KMS-11 (cell line): ENCODE measurements at regions not wholly inside any gene's neighbourhood (a gene's known extent, or its start where the extent isn't known, plus 50 kb on each side); places are given as distances from the start of the nearest gene placed in this dataset.

Experiments
- H2AFZ ChIP-seq: fragments of 200-600 bp; sonication (generic); 2 replicates; pipeline ENCODE4 v1.6.1; 2016; ENCODE audit warnings: antibody characterized with exemption, mixed run types, low read depth
- H3K27ac ChIP-seq: fragments of 200-600 bp; sonication (generic); 2 replicates; pipeline ENCODE4 v1.6.1; 2016; ENCODE audit warnings: mild to moderate bottlenecking, mixed run types
- H3K27me3 ChIP-seq: fragments of 200-600 bp; sonication (generic); 2 replicates; pipeline ENCODE4 v1.6.1; 2017; ENCODE audit warnings: mild to moderate bottlenecking, low read depth, mixed run types, moderate library complexity; ENCODE audit not compliant: insufficient read depth
- H3K36me3 ChIP-seq: fragments of 200-600 bp; sonication (generic); 2 replicates; pipeline ENCODE4 v1.6.1; 2017; ENCODE audit warnings: mild to moderate bottlenecking, mixed run types; ENCODE audit not compliant: insufficient read depth
- H3K4me1 ChIP-seq: fragments of 200-600 bp; sonication (generic); 2 replicates; pipeline ENCODE4 v1.6.1; 2016; ENCODE audit warnings: mild to moderate bottlenecking, low read depth, mixed run types; ENCODE audit not compliant: poor library complexity, severe bottlenecking
- H3K4me2 ChIP-seq: fragments of 200-600 bp; sonication (generic); 2 replicates; pipeline ENCODE4 v1.7.0; 2016; ENCODE audit warnings: mild to moderate bottlenecking, mixed run types
- H3K4me3 ChIP-seq: fragments of 200-600 bp; sonication (generic); IDR thresholded peaks from 2 replicates; pipeline ENCODE4 v1.6.1; 2017; ENCODE audit warnings: low read depth, low read length, mixed read lengths; ENCODE audit not compliant: insufficient read depth
- H3K79me2 ChIP-seq: fragments of 200-600 bp; sonication (generic); 2 replicates; pipeline ENCODE4 v1.6.1; 2016; ENCODE audit warnings: low read depth, mixed run types; ENCODE audit not compliant: insufficient read depth
- H3K9ac ChIP-seq: fragments of 200-600 bp; sonication (generic); 2 replicates; pipeline ENCODE4 v1.6.1; 2016; ENCODE audit warnings: mild to moderate bottlenecking, mixed run types
- H4K20me1 ChIP-seq: fragments of 200-600 bp; sonication (generic); 2 replicates; pipeline ENCODE4 v1.6.1; 2016; ENCODE audit warnings: mild to moderate bottlenecking, mixed run types; ENCODE audit not compliant: insufficient read depth
- CTCF ChIP-seq: fragments of 200-600 bp; sonication (generic); conservative IDR thresholded peaks from 2 replicates; pipeline ENCODE4 v1.6.1; 2017; ENCODE audit warnings: low read depth, mild to moderate bottlenecking, antibody characterized with exemption, low read length, moderate library complexity, mixed read lengths

GRCh38 chr21:40972151-40972550 is 125.2 kb upstream of the DSCAM start:
- Histone ChIP-seq H3K4me1 (no peaks in the 10 kb centered on the region), H2AFZ (no peak overlapping the region), H3K79me2 (no peaks in the 10 kb centered on the region), H3K27me3 (no peaks in the 10 kb centered on the region), H3K36me3 (no peaks in the 10 kb centered on the region), H4K20me1 (no peaks in the 10 kb centered on the region), H3K4me2 (no peak overlapping the region), H3K9ac (no peak overlapping the region), H3K4me3 (no peak overlapping the region), H3K27ac (no peak overlapping the region)
- no peak for TF ChIP-seq CTCF

- no peak for TF ChIP-seq CTCF
- Histone ChIP-seq H3K27me3 (no peaks in the 10 kb centered on the region), H3K36me3 (no peaks in the 10 kb centered on the region), H3K4me1 (no peaks in the 10 kb centered on the region), H3K27ac (no peak overlapping the region), H4K20me1 (no peaks in the 10 kb centered on the region), H2AFZ (no peak overlapping the region), H3K9ac (no peak overlapping the region), H3K79me2 (no peaks in the 10 kb centered on the region), H3K4me3 (no peak overlapping the region), H3K4me2 (no peak overlapping the region)
These were observed 129.5 kb upstream of the DSCAM start for GRCh38 chr21:40976198-40977109.

- no peak for TF ChIP-seq CTCF
- H3K9ac ChIP-seq, result no peak overlapping the region
- H3K27me3 ChIP-seq, result no peaks in the 10 kb centered on the region
- H4K20me1 ChIP-seq, result no peaks in the 10 kb centered on the region
- no peaks in the 10 kb centered on the region for H3K79me2 ChIP-seq
- H3K27ac ChIP-seq, result no peak overlapping the region
- no peak overlapping the region for H3K4me3 ChIP-seq
- H3K4me2 ChIP-seq, result no peak overlapping the region
- H3K36me3 ChIP-seq, result no peaks in the 10 kb centered on the region
- no peaks in the 10 kb centered on the region for H3K4me1 ChIP-seq
- H2AFZ ChIP-seq, result no peak overlapping the region
These were observed 138.4 kb upstream of the DSCAM start for GRCh38 chr21:40985370-40985769.

- H2AFZ ChIP-seq, result no peak overlapping the region
- no peaks in the 10 kb centered on the region for H3K79me2 ChIP-seq
- H3K27ac ChIP-seq, result no peak overlapping the region
- no peak overlapping the region for H3K4me3 ChIP-seq
- no peaks in the 10 kb centered on the region for H3K36me3 ChIP-seq
- H3K4me1 ChIP-seq, result no peaks in the 10 kb centered on the region
- TF ChIP-seq CTCF, result no peak
- H3K9ac ChIP-seq, result no peak overlapping the region
- no peaks in the 10 kb centered on the region for H4K20me1 ChIP-seq
- no peaks in the 10 kb centered on the region for H3K27me3 ChIP-seq
- no peak overlapping the region for H3K4me2 ChIP-seq
These were observed 143.4 kb upstream of the DSCAM start for GRCh38 chr21:40990366-40990765.
